H1 (cell line): ENCODE measurements at regions not wholly inside any gene's neighbourhood (a gene's known extent, or its start where the extent isn't known, plus 50 kb on each side); places are given as distances from the start of the nearest gene placed in this dataset.

ENCODE experiments used
- CTCF ChIA-PET: fragments of 300-600 bp; sonication (Branson Sonifier 250); formaldehyde crosslinking; loops from one replicate; lab custom pipeline; 2021; ENCODE audit not compliant: partially characterized antibody; lab: Charles Lee
- POLR2A ChIA-PET: fragments of 300-600 bp; sonication (Branson Sonifier 250); formaldehyde crosslinking; loops from one replicate; lab custom pipeline; 2021; ENCODE audit warnings: inconsistent platforms; ENCODE audit not compliant: partially characterized antibody; lab: Charles Lee
- DNase-seq, 2 experiments: peaks; one replicate each; pipeline versions ENCODE4 v3.0.0 to v3.0.0-alpha.2; 2010 to 2022; ENCODE audit warnings: low spot score in 2 of 2, low read depth in 1 of 2, mixed read lengths in 1 of 2
- FAIRE-seq: peaks from 2 replicates; lab custom pipeline; 2011; peaks lifted over from hg19 to GRCh38; lab: Jason Lieb, UNC
- H2AFZ ChIP-seq: 2 replicates; pipeline ENCODE4 v1.8.1; 2012; ENCODE audit warnings: low read length, inconsistent platforms
- H2AK5ac ChIP-seq: 2 replicates; pipeline ENCODE4 v1.6.1; 2013; ENCODE audit warnings: low read depth, low read length
- H2BK120ac ChIP-seq: replicated peaks from 2 replicates; pipeline ENCODE3; 2013; ENCODE audit warnings: low read depth, low read length, inconsistent platforms
- H2BK12ac ChIP-seq: 2 replicates; pipeline ENCODE4 v1.6.1; 2013; ENCODE audit warnings: low read depth, low read length
- H2BK15ac ChIP-seq: 2 replicates; pipeline ENCODE4 v1.6.1; 2013; ENCODE audit warnings: low read length
- H2BK20ac ChIP-seq: 2 replicates; pipeline ENCODE4 v1.6.1; 2013; ENCODE audit warnings: low read length
- H2BK5ac ChIP-seq: 2 replicates; pipeline ENCODE4 v1.6.1; 2013; ENCODE audit warnings: low read depth, low read length
- H3K14ac ChIP-seq: 2 replicates; pipeline ENCODE4 v1.6.1; 2013; ENCODE audit warnings: inconsistent platforms; ENCODE audit not compliant: insufficient read length
- H3K18ac ChIP-seq: 2 replicates; pipeline ENCODE4 v1.6.1; 2013; ENCODE audit warnings: low read length; ENCODE audit errors: extremely low read depth
- H3K23ac ChIP-seq: 2 replicates; pipeline ENCODE4 v1.6.1; 2013; ENCODE audit warnings: inconsistent platforms; ENCODE audit not compliant: insufficient read length
- H3K23me2 ChIP-seq: 2 replicates; pipeline ENCODE4 v1.6.1; 2013; ENCODE audit warnings: low read depth, low read length
- H3K27ac ChIP-seq: 2 replicates; pipeline ENCODE4 v1.6.1; 2011; ENCODE audit warnings: low read depth, low read length, inconsistent platforms
- H3K27me3 ChIP-seq, 4 experiments: replicated peaks in 1 of 4; 1 replicate in 1 of 4; 2 replicates in 3 of 4; pipeline versions ENCODE4 v1.6.1 to v1.8.1; 2011 to 2013; ENCODE audit warnings: low read length in 3 of 4, mild to moderate bottlenecking in 3 of 4, inconsistent platforms in 2 of 4, mixed read lengths in 2 of 4, moderate library complexity in 1 of 4; ENCODE audit not compliant: control insufficient read depth in 3 of 4, insufficient read depth in 3 of 4; ENCODE audit errors: extremely low read depth in 1 of 4
- H3K36me3 ChIP-seq, 4 experiments: 2 replicates each; pipeline versions ENCODE4 v1.6.1 to v1.8.1; 2011 to 2013; ENCODE audit warnings: mild to moderate bottlenecking in 4 of 4, low read length in 3 of 4, moderate library complexity in 2 of 4, control low read depth in 1 of 4, inconsistent platforms in 1 of 4; ENCODE audit not compliant: insufficient read depth in 4 of 4, control insufficient read depth in 2 of 4
- H3K4ac ChIP-seq: replicated peaks from 2 replicates; pipeline ENCODE3; 2013; ENCODE audit warnings: low read length, low read depth, mixed read lengths, inconsistent platforms; ENCODE audit not compliant: insufficient read length
- H3K4me1 ChIP-seq, 4 experiments: replicated peaks in 1 of 4; 1 replicate in 1 of 4; 2 replicates in 3 of 4; pipeline versions ENCODE4 v1.6.1 to v1.8.1; 2011 to 2013; ENCODE audit warnings: low read length in 3 of 4, inconsistent platforms in 2 of 4, mixed read lengths in 1 of 4; ENCODE audit not compliant: insufficient read depth in 4 of 4, control insufficient read depth in 3 of 4
- H3K4me2 ChIP-seq, 2 experiments: 2 replicates each; pipeline versions ENCODE4 v1.6.1 to v1.8.1; 2011 to 2013; ENCODE audit warnings: low read depth in 2 of 2, low read length in 2 of 2, control low read depth in 1 of 2, inconsistent platforms in 1 of 2, mild to moderate bottlenecking in 1 of 2; ENCODE audit not compliant: insufficient read depth in 1 of 2
- H3K4me3 ChIP-seq, 4 experiments: fragments of 200-600, 300-600 bp in 1 of 4; sonication (generic), shearing (Covaris generic), sonication (Bioruptor Twin) in 1 of 4; 2 replicates each; pipeline versions ENCODE4 v1.5.1 to v1.8.1; 2011 to 2016; ENCODE audit warnings: low read length in 4 of 4, low read depth in 3 of 4, control low read depth in 2 of 4, inconsistent platforms in 2 of 4, mild to moderate bottlenecking in 2 of 4, mixed read lengths in 1 of 4, moderate library complexity in 1 of 4; ENCODE audit not compliant: insufficient read depth in 2 of 4; ENCODE audit errors: extremely low read depth in 1 of 4
- H3K56ac ChIP-seq: replicated peaks from 2 replicates; pipeline ENCODE3; 2013; ENCODE audit warnings: low read depth, mild to moderate bottlenecking, mixed read lengths, low read length, inconsistent platforms; ENCODE audit not compliant: insufficient read length
- H3K79me1 ChIP-seq: 2 replicates; pipeline ENCODE4 v1.6.1; 2013; ENCODE audit warnings: low read depth, low read length, control low read depth
- H3K79me2 ChIP-seq, 2 experiments: 2 replicates each; pipeline versions ENCODE4 v1.6.1 to v1.8.1; 2012 to 2013; ENCODE audit warnings: low read length in 2 of 2, mild to moderate bottlenecking in 2 of 2, inconsistent platforms in 1 of 2; ENCODE audit not compliant: insufficient read depth in 2 of 2, control insufficient read depth in 1 of 2
- H3K9ac ChIP-seq, 4 experiments: replicated peaks in 1 of 4; 1 replicate in 1 of 4; 2 replicates in 3 of 4; pipeline versions ENCODE4 v1.6.1 to v1.8.1; 2011 to 2013; ENCODE audit warnings: low read depth in 3 of 4, low read length in 3 of 4, control low read depth in 2 of 4, mild to moderate bottlenecking in 2 of 4, moderate library complexity in 2 of 4, inconsistent platforms in 1 of 4; ENCODE audit errors: extremely low read depth in 1 of 4
- H3K9me3 ChIP-seq, 2 experiments: 2 replicates each; pipeline versions ENCODE4 v1.6.1 to v1.8.1; 2012 to 2013; ENCODE audit warnings: mild to moderate bottlenecking in 2 of 2, moderate library complexity in 2 of 2, control low read depth in 1 of 2, inconsistent platforms in 1 of 2, low read depth in 1 of 2, low read length in 1 of 2, mixed read lengths in 1 of 2; ENCODE audit not compliant: insufficient read depth in 2 of 2
- H4K20me1 ChIP-seq, 2 experiments: replicated peaks in 1 of 2; 2 replicates each; pipeline versions ENCODE3 to v1.8.1; 2011 to 2013; ENCODE audit warnings: inconsistent platforms in 2 of 2, low read length in 2 of 2, mild to moderate bottlenecking in 1 of 2; ENCODE audit not compliant: insufficient read depth in 2 of 2, control insufficient read depth in 1 of 2
- H4K5ac ChIP-seq: 2 replicates; pipeline ENCODE4 v1.6.1; 2013; ENCODE audit warnings: low read length, low read depth, mixed read lengths, inconsistent platforms; ENCODE audit not compliant: insufficient read length
- H4K8ac ChIP-seq: 2 replicates; pipeline ENCODE4 v1.8.0; 2013; ENCODE audit warnings: mild to moderate bottlenecking, moderate library complexity, low read length, inconsistent platforms; ENCODE audit not compliant: insufficient read depth; ENCODE audit errors: extremely low read depth
- H4K91ac ChIP-seq: replicated peaks from 2 replicates; pipeline ENCODE3; 2013; ENCODE audit warnings: low read length, mixed read lengths, inconsistent platforms; ENCODE audit not compliant: insufficient read length
- CBX5 ChIP-seq: fragments of 300-800, 300-1000 bp; sonication (generic); IDR thresholded peaks from 2 replicates; pipeline ENCODE4 v1.7.1; 2016; ENCODE audit warnings: antibody characterized with exemption, low read length, low read depth
- CHD1 ChIP-seq: IDR thresholded peaks from 2 replicates; pipeline ENCODE4 v1.6.1; 2012; ENCODE audit warnings: low read depth, low read length, improper control_type of control experiment
- GABPA ChIP-seq: IDR thresholded peaks from 2 replicates; pipeline ENCODE4 v1.6.1; 2011; ENCODE audit warnings: mild to moderate bottlenecking, low read length, moderate library complexity, borderline replicate concordance; ENCODE audit not compliant: insufficient read depth
- MAFK ChIP-seq: IDR thresholded peaks from 2 replicates; pipeline ENCODE4 v1.6.1; 2012; ENCODE audit warnings: low read depth, mild to moderate bottlenecking, improper control_type of control experiment, low read length
- NRF1 ChIP-seq: IDR thresholded peaks from 2 replicates; pipeline ENCODE4 v1.6.1; 2011; ENCODE audit warnings: mild to moderate bottlenecking, low read depth, low read length, improper control_type of control experiment
- SIRT6 ChIP-seq: IDR thresholded peaks from one replicate; pipeline ENCODE4 v1.7.1; 2012; ENCODE audit warnings: low read length, inconsistent platforms
- SRF ChIP-seq: IDR thresholded peaks from 2 replicates; pipeline ENCODE4 v1.6.1; 2011; ENCODE audit warnings: mild to moderate bottlenecking, low read depth, low read length, moderate library complexity
- SUZ12 ChIP-seq: fragments of 200-600 bp; sonication (generic); IDR thresholded peaks from 2 replicates; pipeline ENCODE4 v1.6.1; 2012; ENCODE audit warnings: mild to moderate bottlenecking, inconsistent platforms, low read length, moderate library complexity, mixed read lengths
- USF2 ChIP-seq: IDR thresholded peaks from 2 replicates; pipeline ENCODE4 v1.6.1; 2011; ENCODE audit warnings: low read length, improper control_type of control experiment
- WGBS, 2 experiments: shearing (Covaris generic) in 1 of 2; methylation state at CpG; one replicate each; pipeline versions ENCODE4 v1.1.6 to v1.1.7; 2013 to 2015; ENCODE audit warnings: low lambda C conversion rate in 2 of 2, mixed read lengths in 2 of 2, inconsistent platforms in 1 of 2, low coverage in 1 of 2, missing lambda C conversion rate in 1 of 2; ENCODE audit not compliant: insufficient replicate concordance in 2 of 2, insufficient coverage in 1 of 2, insufficient read length in 1 of 2; ENCODE audit errors: extremely low coverage in 1 of 2, missing lambda C conversion rate in 1 of 2; 5-methylcytosine and 5-hydroxymethylcytosine counted together
- TF ChIP-seq, protein P1 (sequence below): IDR thresholded peaks from 2 replicates; pipeline ENCODE4 v1.6.1; 2012; ENCODE audit warnings: inconsistent platforms

- Histone ChIP-seq H2BK12ac (no peak overlapping the region), H3K79me1 (no peaks in the 10 kb centered on the region), H3K4me2 (no peak overlapping the region; a peak in 1 of 4 replicates), H3K9ac (no peak overlapping the region), H3K23ac (no peak overlapping the region), H2AK5ac (no peak overlapping the region), H3K9me3 (peaks cover 23 to 48% of the 10 kb centered on the region in 2 experiments), H4K20me1 (no peaks in the 10 kb centered on the region), H2BK5ac (no peak overlapping the region), H3K23me2 (no peaks in the 10 kb centered on the region), H2BK20ac (no peak overlapping the region), H4K8ac (no peak overlapping the region), H3K4ac (no peak overlapping the region), H3K18ac (0 out of 2 replicates have a peak overlapping the region, but pooled peaks have one; percentile 53), H2BK120ac (no peak overlapping the region), H3K14ac (no peak overlapping the region), H3K27ac (no peak overlapping the region), H3K4me3 (no peak overlapping the region), H3K4me1 (peaks cover 0 to 2% (median 0%) of the 10 kb centered on the region in 4 experiments; a peak in 1 of 7 replicates), H3K36me3 (no peaks in the 10 kb centered on the region), H4K5ac (no peak overlapping the region), H2BK15ac (peak overlapping the region; percentile 8; the same call in 1 of the 2 replicates), H2AFZ (0 out of 2 replicates have a peak overlapping the region, but pooled peaks have one; percentile 83), H3K56ac (no peak overlapping the region), H3K27me3 (peaks cover 0 to 2% (median 0%) of the 10 kb centered on the region in 4 experiments; a peak in 1 of 7 replicates), H3K79me2 (no peaks in the 10 kb centered on the region), H4K91ac (no peak overlapping the region)
- CTCF ChIA-PET: interaction anchor here (1.1 to 1.9 kb wide), 3 partner anchors 89 to 162 kb away, joined by 3 to 4 read pairs (median 3); no protein-coding TSS in a partner anchor
- FAIRE-seq: no peak
- 77% methylated on average over 7 of the region's 7 CpGs; no CpG with 5 or more reads in 1 of the 2 experiments for WGBS, 2 experiments
- POLR2A ChIA-PET: no interaction called here
- no peak for DNase-seq
- no peak for TF ChIP-seq SIRT6
- no peak for TF ChIP-seq GABPA
- no peak for TF ChIP-seq MAFK
- TF ChIP-seq USF2: no peak
- no peak for TF ChIP-seq CBX5
- no peak for TF ChIP-seq SUZ12
- TF ChIP-seq CHD1: no peak
- TF ChIP-seq, protein P1, sequence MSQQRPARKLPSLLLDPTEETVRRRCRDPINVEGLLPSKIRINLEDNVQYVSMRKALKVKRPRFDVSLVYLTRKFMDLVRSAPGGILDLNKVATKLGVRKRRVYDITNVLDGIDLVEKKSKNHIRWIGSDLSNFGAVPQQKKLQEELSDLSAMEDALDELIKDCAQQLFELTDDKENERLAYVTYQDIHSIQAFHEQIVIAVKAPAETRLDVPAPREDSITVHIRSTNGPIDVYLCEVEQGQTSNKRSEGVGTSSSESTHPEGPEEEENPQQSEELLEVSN: no peak
- no peak for TF ChIP-seq SRF
- TF ChIP-seq NRF1: no peak
These were observed 142.2 kb upstream of the MRPS22 start for GRCh38 chr3:139201446-139202225.
